NCI-H2196 treated with DMSO at 0.1 percent for 48 hours (cell line): ENCODE measurements at regions not wholly inside any gene's neighbourhood (a gene's known extent, or its start where the extent isn't known, plus 50 kb on each side); places are given as distances from the start of the nearest gene placed in this dataset.

Experiments
- DNase-seq: peaks from one replicate; lab custom pipeline; 2025; ENCODE audit not compliant: unreplicated experiment; lab: John Stamatoyannopoulos, UW

DNA sequence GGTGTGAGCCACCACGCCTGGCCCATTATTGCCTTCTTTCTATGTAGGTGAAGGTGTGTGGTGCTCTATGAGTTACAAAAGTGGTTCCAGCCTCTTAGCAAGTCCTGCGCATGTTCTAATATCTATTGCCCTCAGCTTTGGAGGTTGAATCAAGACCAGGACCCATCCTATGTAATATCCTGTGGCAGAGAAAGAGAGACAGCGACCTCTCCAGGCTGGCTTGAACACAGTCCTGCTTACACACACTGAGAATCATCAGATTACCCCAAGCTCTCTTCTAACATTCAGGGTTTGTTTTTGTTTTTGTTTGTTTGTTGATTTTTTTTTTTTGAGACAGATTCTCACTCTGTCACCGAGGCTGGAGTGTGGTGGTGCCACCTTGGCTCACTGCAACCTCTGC lies 94.7 kb upstream of the OSMR start:
- no peak for DNase-seq

DNA sequence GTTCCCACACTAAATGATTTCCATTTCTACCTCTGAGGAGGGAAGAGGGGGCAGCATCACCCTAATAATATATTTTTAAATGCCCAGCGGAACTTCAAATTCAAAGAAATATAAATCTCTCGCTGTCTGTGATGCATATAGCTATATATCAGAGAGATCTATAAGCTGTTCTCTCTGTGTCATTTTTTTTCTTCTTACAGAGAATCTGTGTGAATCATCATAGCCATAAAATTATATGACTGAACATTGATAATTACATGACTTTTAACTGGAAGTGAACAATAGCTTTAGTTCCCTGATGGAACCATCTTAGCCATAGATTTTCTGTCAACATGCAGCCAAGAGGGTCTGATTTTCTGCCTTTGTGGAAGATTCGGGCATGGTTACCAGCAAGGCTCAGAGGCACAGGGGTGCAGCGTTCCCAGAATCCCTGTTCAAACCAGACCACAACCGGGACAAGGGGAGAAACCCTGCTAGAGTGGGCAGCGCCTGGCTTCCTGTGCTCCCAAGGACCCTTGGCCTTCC lies 93.7 kb upstream of the OSMR start:
- DNase-seq: no peak

- no peak for DNase-seq
Measured at GRCh38 chr5:38752622-38753021, 93.2 kb upstream of the OSMR start.

DNA sequence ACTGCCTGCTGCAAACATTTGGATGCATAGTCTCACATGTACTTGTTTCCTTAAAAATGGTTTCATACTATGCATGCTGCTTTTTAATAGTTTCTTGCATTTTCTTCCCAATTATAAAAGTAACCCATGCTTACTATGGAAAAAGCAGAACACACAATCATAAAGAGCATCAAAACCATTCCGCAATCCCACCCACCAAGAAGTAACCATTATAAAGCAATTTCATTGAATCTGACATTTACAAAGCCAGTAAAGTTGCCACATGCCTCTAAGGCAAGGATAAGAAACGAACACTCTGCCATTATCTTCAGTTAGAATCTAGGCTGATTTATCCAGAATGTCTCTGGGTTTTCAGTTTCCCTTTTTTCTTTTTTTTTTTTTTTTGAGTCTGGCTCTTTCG lies 92.7 kb upstream of the OSMR start:
- no peak for DNase-seq

- DNase-seq: no peak
Measured at GRCh38 chr5:38753776-38754175, 92.0 kb upstream of the OSMR start.

DNA sequence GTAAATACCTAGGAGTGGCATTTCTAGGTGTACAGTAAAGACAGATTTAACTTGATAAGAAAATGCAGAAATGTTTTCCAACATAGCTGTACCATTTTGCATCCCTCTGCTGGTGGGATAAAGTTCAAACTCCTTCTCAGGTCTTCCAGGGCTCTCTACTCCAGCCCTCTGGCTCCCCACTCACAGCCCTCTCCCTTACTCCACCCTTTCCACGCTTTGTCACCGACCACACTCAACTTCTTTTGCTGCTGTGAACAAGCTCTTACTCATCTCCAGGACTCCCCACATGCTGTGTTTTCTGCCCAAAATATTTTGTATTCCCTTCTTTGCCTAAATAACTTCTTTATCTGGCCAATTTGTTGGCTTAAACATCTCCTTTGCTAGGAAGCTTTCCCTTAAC lies 90.6 kb upstream of the OSMR start:
- DNase-seq: no peak

- DNase-seq: no peak
Measured at GRCh38 chr5:38756068-38756467, 89.7 kb upstream of the OSMR start.

- no peak for DNase-seq
Measured at GRCh38 chr5:38757451-38758245, 88.2 kb upstream of the OSMR start.

- DNase-seq: no peak
Measured at GRCh38 chr5:38758774-38759600, 86.8 kb upstream of the OSMR start.

DNA sequence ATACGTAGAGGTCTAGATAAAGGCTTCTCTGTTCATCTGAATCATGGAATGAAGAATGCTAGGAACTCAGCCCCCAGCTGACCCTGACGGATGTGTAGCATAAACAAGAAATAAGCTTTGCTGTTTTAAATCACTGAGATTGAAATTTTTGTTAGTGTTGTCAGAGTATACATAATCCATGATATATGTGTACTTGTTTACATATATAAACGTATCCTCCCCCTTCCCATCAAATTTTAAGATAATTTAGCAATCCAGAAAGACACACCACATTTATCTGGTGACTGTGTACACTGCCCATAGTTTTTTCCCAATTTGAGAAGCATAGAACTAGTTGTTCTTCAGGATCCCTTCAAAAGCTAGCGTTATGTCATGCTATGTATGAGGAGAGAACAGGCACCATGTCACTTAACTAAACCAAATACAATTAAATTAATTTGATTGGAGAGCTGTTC lies 80.8 kb upstream of the OSMR start:
- no peak for DNase-seq

DNA sequence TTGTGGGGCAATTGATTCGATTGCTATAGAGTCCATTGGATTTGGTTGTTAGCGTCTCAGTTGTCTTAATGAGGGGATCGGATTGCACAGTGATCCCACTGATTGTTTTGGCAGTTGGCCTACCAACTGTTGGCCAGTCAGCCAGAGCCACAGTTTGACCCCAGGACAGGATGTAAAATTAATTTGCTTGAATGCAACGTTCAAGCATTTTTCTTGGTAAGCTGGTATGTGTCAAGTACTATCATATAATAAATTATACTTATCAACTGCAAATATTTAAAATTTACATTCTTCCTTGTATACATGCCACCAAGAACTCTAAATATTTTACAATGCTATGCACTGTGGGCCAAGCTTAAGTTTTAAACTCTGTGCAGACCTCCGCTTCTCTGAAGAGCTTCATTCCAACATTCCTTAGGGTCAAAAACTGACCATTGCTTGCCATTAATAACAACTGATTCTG lies 80.4 kb upstream of the OSMR start:
- no peak for DNase-seq

DNA sequence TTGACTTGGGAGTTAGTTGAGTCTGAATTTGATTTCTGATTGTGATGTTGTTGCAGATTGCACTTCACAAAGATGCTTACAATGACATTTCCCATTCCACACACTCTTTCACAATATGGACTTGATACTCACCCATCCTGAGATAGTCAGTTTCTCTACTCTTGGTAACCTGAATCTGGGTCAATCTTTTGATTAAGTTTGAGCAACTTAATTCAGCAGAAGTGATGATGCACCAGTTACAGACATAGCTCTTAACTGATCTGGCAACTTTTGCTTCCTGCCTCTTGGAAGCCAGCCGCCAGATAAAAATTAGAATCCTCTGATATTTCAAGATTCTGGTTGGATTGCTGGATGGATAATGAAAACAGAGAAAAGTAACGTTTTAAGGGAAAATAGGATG lies 79.7 kb upstream of the OSMR start:
- DNase-seq: no peak

DNA sequence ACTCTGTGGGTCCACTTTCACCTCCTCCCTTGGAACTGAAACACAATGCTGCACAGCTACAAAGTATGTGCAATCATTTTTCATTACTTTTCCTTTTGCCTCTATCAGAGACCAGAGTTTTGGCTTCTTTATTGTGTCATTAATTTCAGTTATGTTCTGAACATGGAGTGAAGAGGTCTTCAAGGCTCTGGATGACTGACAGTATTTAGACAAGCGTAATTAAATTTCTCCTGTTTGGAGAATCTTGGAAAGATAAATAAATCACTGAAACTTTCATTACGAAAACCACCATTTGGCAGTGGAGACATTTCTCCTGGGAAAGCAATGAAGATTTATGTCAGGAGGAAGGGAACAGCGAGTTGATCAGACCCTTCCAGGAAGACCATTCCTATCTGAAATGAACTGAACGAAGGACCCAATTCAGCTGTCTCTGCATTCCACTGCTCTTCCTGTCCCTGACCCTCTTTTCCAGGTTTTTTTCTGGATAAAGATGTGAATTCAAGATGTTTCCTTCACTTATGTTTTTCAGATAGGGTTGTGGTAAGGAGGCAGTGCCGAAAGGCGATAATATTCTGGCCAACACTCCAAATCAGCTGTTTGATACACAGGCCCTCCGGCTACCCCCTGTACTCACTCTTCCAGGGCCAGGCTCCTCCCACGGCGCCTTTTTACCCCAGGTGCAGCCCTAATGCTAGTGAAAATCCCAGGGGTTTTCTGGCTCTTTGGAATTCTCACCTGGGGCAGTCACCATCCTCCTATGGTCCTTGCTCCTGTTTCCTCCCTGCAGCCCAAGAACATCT lies 77.2 kb upstream of the OSMR start:
- DNase-seq: no peak

DNA sequence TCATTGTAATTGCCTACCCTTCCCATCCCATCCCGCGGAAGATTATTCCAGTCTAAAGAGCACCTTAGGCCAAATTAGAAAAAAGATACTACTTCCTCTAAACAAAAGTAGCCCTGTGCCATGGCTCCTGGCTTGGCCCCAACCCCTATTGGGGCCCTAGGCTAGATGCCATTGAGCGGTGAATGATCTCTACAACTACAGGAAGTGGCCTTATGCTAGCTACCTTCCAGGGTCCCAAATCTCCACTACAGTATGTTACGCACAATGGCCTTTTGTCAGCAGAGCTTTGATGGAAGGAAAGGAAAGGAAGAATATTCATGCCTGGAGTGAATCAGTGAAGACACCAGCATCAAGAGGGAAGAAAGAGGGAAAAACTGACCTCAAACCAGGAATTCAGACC lies 73.3 kb upstream of the OSMR start:
- DNase-seq: no peak

DNA sequence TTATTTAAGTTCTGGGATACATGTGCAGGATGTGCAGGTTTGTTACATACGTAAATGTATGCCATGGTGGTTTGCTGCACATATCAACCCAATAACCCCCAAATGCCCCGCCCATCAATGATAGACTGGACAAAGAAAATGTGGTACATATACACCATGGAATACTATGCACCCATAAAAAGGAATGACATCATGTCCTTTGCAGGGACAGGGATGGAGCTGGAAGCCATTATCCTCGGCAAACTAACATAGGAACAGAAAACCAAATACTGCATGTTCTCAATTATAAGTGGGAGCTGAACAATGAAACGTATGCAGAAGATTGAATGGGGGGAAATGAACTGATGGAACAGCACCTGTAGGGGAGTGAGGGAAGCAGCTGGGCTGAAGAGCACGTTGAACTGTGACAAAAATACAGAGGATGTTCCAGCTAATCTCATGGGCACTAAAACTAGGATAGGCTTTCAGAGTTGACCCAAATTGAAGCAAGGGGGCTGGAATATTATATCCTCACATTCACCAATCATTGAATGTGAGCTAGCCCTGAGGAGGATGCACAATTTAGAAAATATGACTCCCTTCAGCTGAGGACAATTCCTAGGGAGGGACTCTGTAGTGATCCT lies 70.5 kb upstream of the OSMR start:
- DNase-seq: no peak

- no peak for DNase-seq
Measured at GRCh38 chr5:38776149-38776896, 69.5 kb upstream of the OSMR start.

- no peak for DNase-seq
Measured at GRCh38 chr5:38777111-38777510, 68.7 kb upstream of the OSMR start.

DNA sequence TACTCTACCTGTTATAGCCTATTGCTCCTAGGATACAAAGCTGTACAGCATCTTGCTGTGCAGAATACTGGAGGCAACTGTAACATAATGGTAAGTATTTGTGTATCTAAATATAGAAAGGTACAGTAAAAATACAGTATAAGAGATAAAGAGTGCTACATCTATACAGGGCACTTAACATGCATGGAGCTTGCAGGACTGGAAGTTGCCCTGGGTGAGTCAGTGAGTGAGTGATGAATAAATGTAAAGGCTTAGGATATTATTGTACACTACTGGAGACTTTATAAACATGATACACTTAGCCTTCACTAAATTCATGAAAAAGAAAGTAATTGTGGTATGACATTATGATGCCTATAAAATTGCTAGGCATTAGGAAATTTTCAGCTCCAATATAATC lies 65.5 kb upstream of the OSMR start:
- no peak for DNase-seq

DNA sequence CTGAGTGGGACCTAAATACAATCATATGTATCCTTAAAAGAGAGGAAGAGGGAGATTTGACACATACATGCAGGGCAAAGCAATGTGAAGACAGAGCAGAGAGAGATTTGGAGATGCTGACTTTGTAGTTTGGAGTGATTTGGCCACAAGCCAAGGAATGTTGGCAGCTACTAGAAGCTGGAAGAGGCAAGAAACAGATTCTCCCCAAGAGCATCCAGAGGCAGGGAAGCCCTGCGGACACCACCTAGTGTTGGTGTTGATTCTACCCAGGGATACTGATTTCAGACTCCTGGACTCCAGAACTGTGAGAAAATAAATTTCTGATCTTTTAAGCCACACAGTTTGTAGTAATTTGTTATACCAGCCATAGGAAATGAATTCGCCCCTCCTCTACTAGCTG lies 64.9 kb upstream of the OSMR start:
- DNase-seq: peak; percentile 80
